Vagina (tissue), 2 donors: ENCODE measurements at regions not wholly inside any gene's neighbourhood (a gene's known extent, or its start where the extent isn't known, plus 50 kb on each side); places are given as distances from the start of the nearest gene placed in this dataset.

Experiments
- DNase-seq, 2 donors: peaks; one replicate each; pipeline ENCODE4 v3.0.0-alpha.2; 2017; ENCODE audit errors: extremely low spot score in 2 of 2
- H3K27ac ChIP-seq: fragments of 200-600 bp; sonication (generic); one replicate; pipeline ENCODE4 v1.5.1; 2019
- H3K27me3 ChIP-seq: fragments of 200-600 bp; sonication (generic); one replicate; pipeline ENCODE4 v1.5.1; 2019
- H3K36me3 ChIP-seq, 2 donors: fragments of 200-600 bp; sonication (generic); one replicate each; pipeline ENCODE4 v1.5.1; 2017 to 2019
- H3K4me1 ChIP-seq: fragments of 200-600 bp; sonication (generic); one replicate; pipeline ENCODE4 v1.5.1; 2019
- H3K4me3 ChIP-seq, 2 donors: fragments of 200-600 bp; sonication (generic); 1 replicate in 1 of 2; 2 replicates in 1 of 2; pipeline ENCODE4 v1.5.1; 2016 to 2019
- H3K9me3 ChIP-seq: fragments of 200-600 bp; sonication (generic); one replicate; pipeline ENCODE4 v1.5.1; 2019
- POLR2A ChIP-seq, 2 donors: fragments of 450-650 bp; IDR thresholded peaks; one replicate each; pipeline ENCODE4 v1.6.1; 2017; ENCODE audit warnings: antibody characterized with exemption in 2 of 2, mild to moderate bottlenecking in 2 of 2, moderate library complexity in 2 of 2
- POLR2AphosphoS5 ChIP-seq, 2 donors: sonication (generic); formaldehyde crosslinking; IDR thresholded peaks; one replicate each; pipeline ENCODE4 v1.9.0; 2017; ENCODE audit warnings: antibody characterized with exemption in 2 of 2, mild to moderate bottlenecking in 2 of 2, low read depth in 1 of 2; ENCODE audit not compliant: insufficient read depth in 1 of 2
- intact Hi-C: fragments of 100-400 bp; cut with DNase I; formaldehyde crosslinking; loops from one replicate; pipeline ENCODE4 v1.15.1; 2023
- TF ChIP-seq, protein P1 (sequence below), 3 experiments: fragments of 450-650 bp in 2 of 3; fragments of 200-600 bp in 1 of 3; sonication (generic) in 1 of 3; IDR thresholded peaks; one replicate each; pipeline ENCODE4 v1.5.1; 2017 to 2019; ENCODE audit warnings: antibody characterized with exemption in 3 of 3, mild to moderate bottlenecking in 2 of 3, moderate library complexity in 2 of 3

DNA sequence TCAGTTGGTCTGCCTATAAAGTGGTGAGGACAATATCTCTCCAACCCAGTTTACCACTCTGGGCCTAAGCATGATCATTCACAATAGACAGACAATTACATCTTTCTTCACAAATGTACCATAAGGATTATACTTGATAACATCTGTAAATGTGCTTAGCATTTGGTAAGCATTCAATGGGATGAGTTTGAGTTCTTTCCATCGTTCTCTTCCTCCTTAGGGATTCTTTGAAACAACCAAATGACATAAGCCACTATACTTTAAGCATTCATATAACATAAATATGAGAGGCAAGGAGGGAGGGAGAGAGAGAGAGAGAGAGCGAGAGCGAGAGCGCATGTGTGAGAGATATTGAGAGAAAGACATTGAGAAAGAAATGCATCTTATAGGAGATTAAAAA lies 303.3 kb upstream of the CBLB start:
- H3K4me3 ChIP-seq, result no peak overlapping the region
- intact Hi-C loops, result no loop called here
- no peak overlapping the region for H3K27ac ChIP-seq

GRCh38 chr3:106172780-106173179 lies 304.0 kb upstream of the CBLB start:
- no peaks in the 10 kb centered on the region for H3K9me3 ChIP-seq
- no peaks in the 10 kb centered on the region for H3K36me3 ChIP-seq
- no peaks in the 10 kb centered on the region for H3K27me3 ChIP-seq
- no peak overlapping the region for H3K27ac ChIP-seq
- no peak for DNase-seq
- TF ChIP-seq, protein P1, sequence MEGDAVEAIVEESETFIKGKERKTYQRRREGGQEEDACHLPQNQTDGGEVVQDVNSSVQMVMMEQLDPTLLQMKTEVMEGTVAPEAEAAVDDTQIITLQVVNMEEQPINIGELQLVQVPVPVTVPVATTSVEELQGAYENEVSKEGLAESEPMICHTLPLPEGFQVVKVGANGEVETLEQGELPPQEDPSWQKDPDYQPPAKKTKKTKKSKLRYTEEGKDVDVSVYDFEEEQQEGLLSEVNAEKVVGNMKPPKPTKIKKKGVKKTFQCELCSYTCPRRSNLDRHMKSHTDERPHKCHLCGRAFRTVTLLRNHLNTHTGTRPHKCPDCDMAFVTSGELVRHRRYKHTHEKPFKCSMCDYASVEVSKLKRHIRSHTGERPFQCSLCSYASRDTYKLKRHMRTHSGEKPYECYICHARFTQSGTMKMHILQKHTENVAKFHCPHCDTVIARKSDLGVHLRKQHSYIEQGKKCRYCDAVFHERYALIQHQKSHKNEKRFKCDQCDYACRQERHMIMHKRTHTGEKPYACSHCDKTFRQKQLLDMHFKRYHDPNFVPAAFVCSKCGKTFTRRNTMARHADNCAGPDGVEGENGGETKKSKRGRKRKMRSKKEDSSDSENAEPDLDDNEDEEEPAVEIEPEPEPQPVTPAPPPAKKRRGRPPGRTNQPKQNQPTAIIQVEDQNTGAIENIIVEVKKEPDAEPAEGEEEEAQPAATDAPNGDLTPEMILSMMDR (IDR thresholded peaks at IDR 0.05), result no peak
- no peak for TF ChIP-seq POLR2A (IDR thresholded peaks at IDR 0.05)
- TF ChIP-seq POLR2AphosphoS5 (IDR thresholded peaks at IDR 0.05; ENCODE audit: insufficient read depth in 1 of 2, low read depth in 1 of 2), result no peak
- intact Hi-C loops, result no loop called here
- H3K4me1 ChIP-seq, result peaks cover 8% of the 10 kb centered on the region
- no peak overlapping the region for H3K4me3 ChIP-seq

More for the DNA sequence above, 303.3 kb upstream of the CBLB start:
- H3K9me3 ChIP-seq, result no peaks in the 10 kb centered on the region
- peaks cover 8% of the 10 kb centered on the region for H3K4me1 ChIP-seq
- H3K36me3 ChIP-seq, result no peaks in the 10 kb centered on the region
- no peaks in the 10 kb centered on the region for H3K27me3 ChIP-seq
- no peak for DNase-seq
- TF ChIP-seq, protein P1 (IDR thresholded peaks at IDR 0.05), result no peak
- TF ChIP-seq POLR2A (IDR thresholded peaks at IDR 0.05) (no peak), POLR2AphosphoS5 (IDR thresholded peaks at IDR 0.05; ENCODE audit: insufficient read depth in 1 of 2, low read depth in 1 of 2) (no peak)

DNA sequence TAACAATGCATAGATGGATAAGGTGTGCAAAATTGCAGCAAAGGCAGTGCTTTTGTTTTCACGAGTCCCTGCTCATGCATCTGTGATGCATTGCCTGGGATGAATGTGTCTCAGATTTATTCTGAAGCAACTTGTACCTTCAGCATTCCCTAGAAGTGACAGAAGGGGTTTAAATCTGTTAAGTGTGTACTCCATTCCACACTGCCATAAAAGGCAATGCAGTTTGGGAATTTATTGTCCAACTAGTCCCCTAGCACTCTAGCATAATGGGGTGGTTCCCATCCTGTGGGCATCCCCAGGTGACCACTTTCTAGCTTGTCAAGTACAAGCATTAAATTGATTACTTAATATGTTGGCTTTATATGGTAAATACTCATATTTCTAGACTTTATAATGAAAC lies 306.5 kb upstream of the CBLB start:
- Histone ChIP-seq H3K36me3 (no peaks in the 10 kb centered on the region), H3K4me1 (peaks cover 8% of the 10 kb centered on the region), H3K9me3 (no peaks in the 10 kb centered on the region), H3K4me3 (no peak overlapping the region), H3K27ac (no peak overlapping the region), H3K27me3 (no peaks in the 10 kb centered on the region)
- no peak for DNase-seq
- no peak for TF ChIP-seq POLR2AphosphoS5 (IDR thresholded peaks at IDR 0.05; ENCODE audit: insufficient read depth in 1 of 2, low read depth in 1 of 2)
- intact Hi-C loops, result no loop called here

DNA sequence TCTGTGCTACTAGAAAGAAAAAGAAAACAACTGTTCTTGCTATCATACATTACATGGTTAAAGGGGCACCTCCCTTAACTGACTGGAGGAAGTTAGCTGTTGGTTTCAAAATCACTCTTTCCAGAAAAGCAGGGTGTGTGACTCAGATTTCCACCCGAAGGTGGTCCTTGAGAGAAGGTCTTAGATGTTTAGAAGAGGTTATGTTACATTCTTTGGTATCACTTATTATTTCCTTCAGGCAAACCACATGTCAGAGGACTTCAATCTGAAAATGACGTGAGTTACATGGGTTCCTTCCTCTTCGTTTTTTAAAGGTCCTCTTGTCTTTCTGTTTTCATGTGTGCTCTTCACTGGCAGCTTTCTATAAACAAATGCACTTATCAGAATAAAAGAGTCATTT lies 307.9 kb upstream of the CBLB start:
- Histone ChIP-seq H3K4me1 (peaks cover 8% of the 10 kb centered on the region), H3K36me3 (no peaks in the 10 kb centered on the region), H3K27me3 (no peaks in the 10 kb centered on the region), H3K27ac (no peak overlapping the region), H3K9me3 (no peaks in the 10 kb centered on the region), H3K4me3 (no peak overlapping the region)
- TF ChIP-seq, protein P1 (IDR thresholded peaks at IDR 0.05), result no peak
- TF ChIP-seq POLR2A (IDR thresholded peaks at IDR 0.05) (no peak), POLR2AphosphoS5 (IDR thresholded peaks at IDR 0.05; ENCODE audit: insufficient read depth in 1 of 2, low read depth in 1 of 2) (no peak)
- intact Hi-C loops, result no loop called here
- DNase-seq, result no peak

DNA sequence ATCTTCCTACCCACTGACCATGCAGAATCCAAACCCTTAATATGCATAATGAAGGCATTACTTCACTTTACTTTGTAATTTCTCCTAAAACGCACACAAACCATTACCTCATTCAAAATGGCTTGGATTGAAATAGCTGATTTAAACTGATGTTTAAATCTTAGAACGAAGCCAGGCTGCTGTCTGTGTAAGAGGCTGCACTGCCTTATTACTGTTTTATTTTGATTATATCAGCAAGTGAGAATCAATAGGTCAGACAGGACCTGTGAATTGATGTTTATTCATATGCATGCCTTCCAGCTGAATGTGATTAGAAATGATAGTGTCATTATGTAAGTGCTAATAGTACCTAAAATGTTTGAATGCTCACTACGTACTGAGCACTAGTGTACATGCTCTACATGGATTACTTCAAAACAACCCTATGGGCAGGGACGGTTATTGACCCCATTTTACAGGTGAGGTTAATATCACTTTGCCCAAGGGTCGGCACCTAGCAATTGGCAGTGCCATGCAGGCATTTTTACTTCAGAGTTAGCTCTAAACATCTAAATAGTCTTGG lies 314.2 kb upstream of the CBLB start:
- Histone ChIP-seq H3K27me3 (no peaks in the 10 kb centered on the region), H3K4me1 (peaks cover 6% of the 10 kb centered on the region), H3K4me3 (no peak overlapping the region), H3K36me3 (no peaks in the 10 kb centered on the region), H3K9me3 (no peaks in the 10 kb centered on the region), H3K27ac (no peak overlapping the region)
- intact Hi-C loops, result no loop called here
- no peak for TF ChIP-seq POLR2AphosphoS5 (IDR thresholded peaks at IDR 0.05; ENCODE audit: insufficient read depth in 1 of 2, low read depth in 1 of 2)
- TF ChIP-seq, protein P1 (IDR thresholded peaks at IDR 0.05), result no peak
- TF ChIP-seq POLR2A (IDR thresholded peaks at IDR 0.05), result no peak
- no peak for DNase-seq
